Body of pancreas (tissue), 4 donors: ENCODE measurements at regions not wholly inside any gene's neighbourhood (a gene's known extent, or its start where the extent isn't known, plus 50 kb on each side); places are given as distances from the start of the nearest gene placed in this dataset.

Experiments used
- ATAC-seq: fragments of 150-250 bp; one replicate; pipeline ENCODE4 v1.9.1; 2016
- DNase-seq, 4 donors: peaks; one replicate each; pipeline ENCODE4 v3.0.0-alpha.2; 2019
- H3K27ac ChIP-seq, 4 donors: fragments of 200-600 bp; sonication (generic); 1 replicate in 3 of 4; 2 replicates in 1 of 4; pipeline versions ENCODE4 v1.5.1 to v1.6.1; 2016 to 2019; ENCODE audit warnings: mild to moderate bottlenecking in 1 of 4, mixed read lengths in 1 of 4, moderate library complexity in 1 of 4
- H3K27me3 ChIP-seq, 2 donors: fragments of 200-600 bp; sonication (generic); one replicate each; pipeline ENCODE4 v1.6.0; 2016; ENCODE audit warnings: mild to moderate bottlenecking in 1 of 2
- H3K36me3 ChIP-seq, 2 donors: fragments of 200-600 bp; sonication (generic); replicated peaks in 1 of 2; 2 replicates each; pipeline ENCODE4 v1.5.1; 2016; ENCODE audit warnings: low read depth in 2 of 2; ENCODE audit not compliant: insufficient read depth in 1 of 2
- H3K4me1 ChIP-seq: fragments of 200-600 bp; sonication (generic); one replicate; pipeline ENCODE4 v1.6.0; 2016
- H3K4me3 ChIP-seq, 2 donors: fragments of 200-600 bp; sonication (generic); 1 replicate in 1 of 2; 2 replicates in 1 of 2; pipeline ENCODE4 v1.5.1; 2016 to 2019
- H3K9me3 ChIP-seq, 3 donors: fragments of 200-600 bp; sonication (generic); 1 replicate in 2 of 3; 2 replicates in 1 of 3; pipeline ENCODE4 v1.5.1; 2016
- CTCF ChIP-seq, 7 experiments: fragments of 450-650 bp in 4 of 7; fragments of 200-600 bp in 3 of 7; sonication (generic) in 3 of 7; IDR thresholded peaks; one replicate each; pipeline ENCODE4 v1.5.1; 2016 to 2019; ENCODE audit warnings: antibody characterized with exemption in 7 of 7
- POLR2A ChIP-seq, 3 donors: fragments of 450-650 bp; IDR thresholded peaks; one replicate each; pipeline ENCODE4 v1.6.1; 2016; ENCODE audit warnings: antibody characterized with exemption in 3 of 3, mild to moderate bottlenecking in 2 of 3
- WGBS, 2 donors: methylation state at CpG; one replicate each; pipeline ENCODE4 v1.1.5; 2017; 5-methylcytosine and 5-hydroxymethylcytosine counted together
- intact Hi-C: fragments of 100-400 bp; cut with DNase I; formaldehyde crosslinking; loops from one replicate; pipeline ENCODE4 v1.15.1; 2023

DNA sequence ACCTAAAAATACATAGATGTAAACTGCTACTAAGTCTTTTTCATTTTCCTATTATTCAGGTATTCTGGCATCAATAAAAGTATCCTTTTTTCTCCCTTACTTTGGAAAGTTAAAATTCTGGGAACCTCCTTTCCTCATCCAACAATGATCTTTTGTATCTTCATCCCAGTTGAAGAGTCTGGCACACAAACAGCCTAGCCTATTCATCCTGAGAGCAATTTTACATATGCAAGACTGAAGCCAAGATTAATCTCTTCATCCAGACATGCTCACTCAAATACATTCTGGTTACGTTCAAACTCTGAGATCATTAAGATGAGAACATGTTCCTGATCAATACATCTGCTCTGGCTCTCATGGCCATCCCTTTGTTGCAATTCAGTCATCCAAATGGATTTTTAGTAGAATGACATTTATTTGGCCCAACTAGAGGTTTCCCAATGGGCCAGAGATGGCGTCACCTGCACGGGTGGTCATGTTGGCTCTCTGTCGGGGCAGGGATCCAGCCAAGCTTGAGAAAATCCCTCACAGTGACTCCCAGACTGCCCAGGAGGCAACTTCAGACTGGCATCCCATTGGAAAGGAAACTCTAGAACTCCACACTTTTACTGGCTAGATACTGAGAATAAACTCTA, 135.3 kb upstream of the VCX2 start:
- ATAC-seq = no peak
- DNase-seq = no peak
- TF ChIP-seq POLR2A (IDR thresholded peaks at IDR 0.05) (no peak), CTCF (IDR thresholded peaks at IDR 0.05) (no peak)
- WGBS, 2 donors = 75 to 79% methylated on average over 4 of the region's 4 CpGs
- intact Hi-C loops = no loop called here
- no peak overlapping the region for H3K27ac ChIP-seq
- no peaks in the 10 kb centered on the region for H3K36me3 ChIP-seq
- H3K27me3 ChIP-seq = no peaks in the 10 kb centered on the region
- H3K4me1 ChIP-seq = no peaks in the 10 kb centered on the region
- H3K9me3 ChIP-seq = no peaks in the 10 kb centered on the region
- H3K4me3 ChIP-seq = no peak overlapping the region

- DNase-seq = no peak
- WGBS, 2 donors = 84 to 85% methylated on average over 5 of the region's 5 CpGs
- no peak for TF ChIP-seq POLR2A (IDR thresholded peaks at IDR 0.05)
- no peak for TF ChIP-seq CTCF (IDR thresholded peaks at IDR 0.05)
Observed at GRCh38 chrX:8310409-8310808, 139.3 kb upstream of the VCX2 start.

GRCh38 chrX:8313844-8314243, 142.8 kb upstream of the VCX2 start:
- H3K4me3 ChIP-seq = no peak overlapping the region
- H3K27ac ChIP-seq = no peak overlapping the region
- H3K36me3 ChIP-seq = no peaks in the 10 kb centered on the region
- no peaks in the 10 kb centered on the region for H3K4me1 ChIP-seq
- TF ChIP-seq CTCF (IDR thresholded peaks at IDR 0.05) (no peak), POLR2A (IDR thresholded peaks at IDR 0.05) (no peak)
- 74 to 84% methylated on average over 5 of the region's 5 CpGs for WGBS, 2 donors
- ATAC-seq (no peak), DNase-seq (no peak)
- H3K27me3 ChIP-seq = no peaks in the 10 kb centered on the region
- no peaks in the 10 kb centered on the region for H3K9me3 ChIP-seq
- intact Hi-C loops = no loop called here

More at GRCh38 chrX:8310409-8310808, 139.3 kb upstream of the VCX2 start:
- ATAC-seq = no peak
- H3K27ac ChIP-seq = no peak overlapping the region
- no peaks in the 10 kb centered on the region for H3K4me1 ChIP-seq
- H3K27me3 ChIP-seq = no peaks in the 10 kb centered on the region
- H3K4me3 ChIP-seq = no peak overlapping the region
- H3K9me3 ChIP-seq = no peaks in the 10 kb centered on the region
- no peaks in the 10 kb centered on the region for H3K36me3 ChIP-seq
- intact Hi-C loops = no loop called here

- Histone ChIP-seq H3K4me3 (no peak overlapping the region), H3K9me3 (no peaks in the 10 kb centered on the region), H3K4me1 (no peaks in the 10 kb centered on the region), H3K27me3 (no peaks in the 10 kb centered on the region), H3K27ac (no peak overlapping the region), H3K36me3 (no peaks in the 10 kb centered on the region)
- intact Hi-C loops = no loop called here
- DNase-seq (no peak), ATAC-seq (no peak)
- 56 to 71% methylated on average over 4 of the region's 4 CpGs for WGBS, 2 donors
- no peak for TF ChIP-seq POLR2A (IDR thresholded peaks at IDR 0.05)
- TF ChIP-seq CTCF (IDR thresholded peaks at IDR 0.05) = no peak
Observed at GRCh38 chrX:8314881-8315280, 143.8 kb upstream of the VCX2 start.

DNA sequence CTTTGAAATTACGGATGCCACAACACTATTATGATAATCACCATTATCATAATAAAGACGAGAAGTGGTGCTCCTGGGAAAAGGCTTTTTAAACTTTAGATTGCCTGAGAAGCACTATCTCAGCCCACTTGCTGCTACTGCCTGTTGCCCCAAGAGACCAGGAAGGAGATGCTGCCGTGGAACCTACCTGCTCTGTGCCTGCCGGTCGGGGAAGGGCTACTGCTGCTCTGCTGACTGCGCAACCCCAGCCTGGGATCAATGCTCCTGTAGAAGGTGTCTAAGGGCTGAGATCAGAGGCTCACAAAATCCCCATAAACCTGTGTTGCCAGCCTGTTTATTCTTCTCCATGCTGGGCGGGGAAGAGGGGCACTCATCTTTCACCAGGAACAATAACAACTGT, 145.3 kb upstream of the VCX3B start:
- TF ChIP-seq POLR2A (IDR thresholded peaks at IDR 0.05) (no peak), CTCF (IDR thresholded peaks at IDR 0.05) (no peak)
- Histone ChIP-seq H3K36me3 (no peaks in the 10 kb centered on the region), H3K9me3 (no peaks in the 10 kb centered on the region), H3K4me1 (no peaks in the 10 kb centered on the region), H3K27me3 (no peaks in the 10 kb centered on the region), H3K4me3 (no peak overlapping the region), H3K27ac (no peak overlapping the region)
- DNase-seq (no peak), ATAC-seq (no peak)
- WGBS, 2 donors = 56 to 61% methylated on average over 2 to 7 of the region's 7 CpGs
- intact Hi-C loops = no loop called here
